ENCODE measurements at regions not wholly inside any gene's neighbourhood (a gene's known extent, or its start where the extent isn't known, plus 50 kb on each side); places are given as distances from the start of the nearest gene placed in this dataset.

DNA sequence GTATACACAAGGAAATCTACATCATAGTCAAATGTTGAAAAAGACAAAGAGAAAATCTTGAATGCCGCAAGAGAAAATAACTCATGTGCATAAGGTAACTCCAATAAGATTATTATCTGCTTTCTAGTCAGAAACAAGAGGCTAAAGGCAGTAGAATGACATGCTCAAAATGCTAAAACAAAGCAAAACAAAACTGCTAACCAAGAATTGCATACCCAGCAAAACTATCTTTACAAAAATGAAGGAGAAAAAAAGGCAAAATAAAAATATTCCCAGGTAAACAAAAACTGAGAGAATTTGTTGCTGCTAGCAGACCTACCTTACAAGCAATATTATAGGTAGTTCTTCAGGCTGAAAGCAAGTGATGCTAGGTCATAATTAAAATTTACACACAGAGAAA lies 76.4 kb upstream of the TMEM158 start:
- Mint-ChIP-seq H3K36me3 (ENCODE audit: low read depth) (peaks cover 3% of the 10 kb centered on the region), H3K27me3 (ENCODE audit: low read depth) (peaks cover 24% of the 10 kb centered on the region), H3K27ac (ENCODE audit: unreplicated experiment) (no peak overlapping the region), H3K4me1 (ENCODE audit: low read depth) (no peaks in the 10 kb centered on the region), H3K4me3 (ENCODE audit: unreplicated experiment) (no peak overlapping the region), H3K9me3 (ENCODE audit: low read depth) (peaks cover 11% of the 10 kb centered on the region)
- TF ChIP-seq, protein P1, sequence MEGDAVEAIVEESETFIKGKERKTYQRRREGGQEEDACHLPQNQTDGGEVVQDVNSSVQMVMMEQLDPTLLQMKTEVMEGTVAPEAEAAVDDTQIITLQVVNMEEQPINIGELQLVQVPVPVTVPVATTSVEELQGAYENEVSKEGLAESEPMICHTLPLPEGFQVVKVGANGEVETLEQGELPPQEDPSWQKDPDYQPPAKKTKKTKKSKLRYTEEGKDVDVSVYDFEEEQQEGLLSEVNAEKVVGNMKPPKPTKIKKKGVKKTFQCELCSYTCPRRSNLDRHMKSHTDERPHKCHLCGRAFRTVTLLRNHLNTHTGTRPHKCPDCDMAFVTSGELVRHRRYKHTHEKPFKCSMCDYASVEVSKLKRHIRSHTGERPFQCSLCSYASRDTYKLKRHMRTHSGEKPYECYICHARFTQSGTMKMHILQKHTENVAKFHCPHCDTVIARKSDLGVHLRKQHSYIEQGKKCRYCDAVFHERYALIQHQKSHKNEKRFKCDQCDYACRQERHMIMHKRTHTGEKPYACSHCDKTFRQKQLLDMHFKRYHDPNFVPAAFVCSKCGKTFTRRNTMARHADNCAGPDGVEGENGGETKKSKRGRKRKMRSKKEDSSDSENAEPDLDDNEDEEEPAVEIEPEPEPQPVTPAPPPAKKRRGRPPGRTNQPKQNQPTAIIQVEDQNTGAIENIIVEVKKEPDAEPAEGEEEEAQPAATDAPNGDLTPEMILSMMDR (IDR thresholded peaks at IDR 0.05) = no peak
- no peak for DNase-seq (ENCODE audit: low spot score)

DNA sequence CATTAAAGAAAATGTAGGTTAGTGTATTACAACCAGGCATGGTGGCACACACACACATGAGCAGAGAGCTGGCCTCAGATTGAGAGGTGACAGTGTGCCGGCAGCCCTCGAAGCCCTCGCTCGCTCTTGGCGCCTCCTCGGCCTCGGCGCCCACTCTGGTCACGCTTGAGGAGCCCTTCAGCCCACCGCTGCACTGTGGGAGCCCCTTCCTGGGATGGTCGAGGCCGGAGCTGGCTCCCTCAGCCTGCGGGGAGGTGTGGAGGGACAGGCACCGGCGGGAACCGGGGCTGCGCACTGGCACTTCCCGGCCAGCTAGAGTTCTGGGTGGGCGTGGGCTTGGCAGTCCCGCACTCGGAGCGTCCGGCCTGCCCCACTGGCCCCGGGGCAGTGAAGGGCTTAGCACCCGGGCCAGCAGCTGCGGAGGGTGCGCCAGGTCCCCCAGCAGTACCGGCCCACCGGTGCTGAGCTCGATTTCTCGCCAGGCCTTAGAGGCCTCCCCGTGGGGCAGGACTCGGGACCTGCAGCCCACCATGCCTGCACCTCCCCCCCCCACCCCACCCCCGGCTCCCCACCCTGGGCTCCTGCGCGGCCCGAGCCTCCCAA lies 80.4 kb upstream of the TMEM158 start:
- Mint-ChIP-seq H3K9me3 (ENCODE audit: low read depth) (peaks cover 6% of the 10 kb centered on the region), H3K4me1 (ENCODE audit: low read depth) (peaks cover 7% of the 10 kb centered on the region), H3K27ac (ENCODE audit: unreplicated experiment) (no peak overlapping the region), H3K36me3 (ENCODE audit: low read depth) (peaks cover 3% of the 10 kb centered on the region), H3K4me3 (ENCODE audit: unreplicated experiment) (no peak overlapping the region), H3K27me3 (ENCODE audit: low read depth) (peaks cover 18% of the 10 kb centered on the region)
- DNase-seq (ENCODE audit: low spot score) = no peak
- TF ChIP-seq, protein P1 (IDR thresholded peaks at IDR 0.05) = no peak

DNA sequence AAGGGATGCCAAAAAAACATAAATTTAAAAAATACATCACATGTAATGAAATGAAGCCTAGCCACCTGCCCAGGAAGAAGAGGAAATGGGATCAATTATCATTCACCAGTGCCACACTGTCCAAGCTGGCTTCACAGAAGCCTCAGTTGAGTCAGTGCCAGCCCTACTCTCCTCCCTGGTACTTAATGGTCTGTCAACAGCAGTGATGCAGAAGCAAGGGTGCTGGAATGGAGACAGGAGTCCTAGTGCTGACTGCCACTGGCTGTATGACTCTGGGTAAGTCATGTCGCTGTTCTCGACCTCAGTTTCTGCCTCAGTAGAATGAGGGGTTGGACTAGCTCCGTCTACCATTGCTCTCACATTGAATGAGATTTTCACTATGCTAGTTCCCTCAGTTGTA lies 78.5 kb upstream of the LARS2 start:
- H3K27me3 Mint-ChIP-seq (ENCODE audit: low read depth) = peaks cover 32% of the 10 kb centered on the region
- TF ChIP-seq, protein P1 (IDR thresholded peaks at IDR 0.05) = no peak
- no peaks in the 10 kb centered on the region for H3K36me3 Mint-ChIP-seq (ENCODE audit: low read depth)
- H3K9me3 Mint-ChIP-seq (ENCODE audit: low read depth) = no peaks in the 10 kb centered on the region
- H3K4me1 Mint-ChIP-seq (ENCODE audit: low read depth) = peaks cover 7% of the 10 kb centered on the region
- DNase-seq (ENCODE audit: low spot score) = no peak
- no peak overlapping the region for H3K27ac Mint-ChIP-seq (ENCODE audit: unreplicated experiment)
- no peak overlapping the region for H3K4me3 Mint-ChIP-seq (ENCODE audit: unreplicated experiment)

DNA sequence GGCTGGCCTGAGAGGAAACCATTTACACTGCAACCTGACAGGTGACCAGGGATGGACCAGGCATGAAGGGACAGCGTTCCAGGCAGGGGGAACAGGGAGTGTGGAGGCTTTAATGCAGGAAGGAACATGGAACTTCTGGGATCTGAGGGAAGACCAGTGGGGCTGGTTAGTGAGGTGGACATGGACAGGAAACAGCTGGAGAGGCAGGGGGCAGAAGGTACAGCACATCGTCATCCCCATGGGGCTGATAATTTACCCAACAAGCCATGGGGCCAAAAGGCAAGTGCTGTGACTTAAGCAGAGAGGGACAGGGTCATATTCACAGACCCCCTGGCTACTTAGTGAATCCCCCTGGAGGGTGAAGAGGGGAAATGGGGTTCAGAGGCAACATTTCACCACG lies 77.0 kb upstream of the LARS2 start:
- Mint-ChIP-seq H3K27me3 (ENCODE audit: low read depth) (peaks cover 30% of the 10 kb centered on the region), H3K36me3 (ENCODE audit: low read depth) (no peaks in the 10 kb centered on the region), H3K4me1 (ENCODE audit: low read depth) (peaks cover 7% of the 10 kb centered on the region), H3K4me3 (ENCODE audit: unreplicated experiment) (no peak overlapping the region), H3K9me3 (ENCODE audit: low read depth) (no peaks in the 10 kb centered on the region), H3K27ac (ENCODE audit: unreplicated experiment) (no peak overlapping the region)
- TF ChIP-seq, protein P1 (IDR thresholded peaks at IDR 0.05) = no peak
- no peak for DNase-seq (ENCODE audit: low spot score)

DNA sequence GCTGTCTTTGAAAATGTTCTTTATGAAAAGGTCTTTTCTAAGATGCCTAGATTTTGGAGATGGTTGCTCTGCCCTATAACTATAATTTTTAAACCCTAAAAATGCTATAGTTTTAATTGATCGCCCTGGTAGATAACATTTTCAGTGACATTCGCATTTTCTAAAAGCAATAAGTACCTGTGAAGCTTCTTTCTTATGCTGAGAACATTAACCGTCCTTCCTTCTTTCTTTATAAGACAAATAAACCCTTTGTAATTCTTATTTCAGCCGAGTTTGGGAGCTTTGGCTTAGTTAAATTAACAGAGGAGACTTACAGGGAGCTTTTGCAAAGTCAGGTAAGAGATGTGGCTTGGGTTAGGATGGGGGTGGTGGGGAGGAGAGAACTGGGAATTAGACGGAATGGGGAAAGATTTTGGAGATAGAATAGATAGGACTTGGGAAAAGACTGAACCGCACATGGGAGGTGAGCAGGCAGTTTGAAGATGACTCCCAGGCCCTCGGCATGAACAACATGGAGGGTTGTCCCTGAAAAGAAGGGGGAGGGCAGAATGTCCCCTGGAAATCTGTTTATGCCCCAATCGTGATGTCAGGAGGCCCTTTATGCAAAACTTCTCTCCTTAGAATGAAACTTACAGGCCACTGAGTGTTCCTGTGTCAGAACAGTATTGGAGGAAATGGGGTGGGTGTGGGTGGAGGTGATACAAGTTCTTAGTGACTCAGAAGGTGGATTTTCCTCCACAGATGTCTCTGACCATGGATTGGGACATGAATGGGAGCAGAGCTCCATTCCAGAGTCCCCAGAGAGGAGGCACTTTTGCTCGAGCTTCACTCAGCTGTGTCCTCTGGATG lies 76.2 kb upstream of the LARS2 start:
- peaks cover 34% of the 10 kb centered on the region for H3K27me3 Mint-ChIP-seq (ENCODE audit: low read depth)
- no peaks in the 10 kb centered on the region for H3K36me3 Mint-ChIP-seq (ENCODE audit: low read depth)
- TF ChIP-seq, protein P1 (IDR thresholded peaks at IDR 0.05) = no peak
- no peak overlapping the region for H3K27ac Mint-ChIP-seq (ENCODE audit: unreplicated experiment)
- H3K9me3 Mint-ChIP-seq (ENCODE audit: low read depth) = no peaks in the 10 kb centered on the region
- DNase-seq (ENCODE audit: low spot score) = no peak
- H3K4me1 Mint-ChIP-seq (ENCODE audit: low read depth) = peaks cover 7% of the 10 kb centered on the region
- no peak overlapping the region for H3K4me3 Mint-ChIP-seq (ENCODE audit: unreplicated experiment)
